H9 (cell line): ENCODE measurements at regions not wholly inside any gene's neighbourhood (a gene's known extent, or its start where the extent isn't known, plus 50 kb on each side); places are given as distances from the start of the nearest gene placed in this dataset.

ENCODE experiments used
- DNase-seq: peaks from one replicate; pipeline ENCODE4 v3.0.0-alpha.2; 2017
- H2AFZ ChIP-seq: one replicate; pipeline ENCODE4 v1.6.1; 2013; ENCODE audit warnings: mild to moderate bottlenecking, low read length, control low read depth, moderate library complexity
- H2AK5ac ChIP-seq: 2 replicates; pipeline ENCODE4 v1.6.1; 2013; ENCODE audit warnings: low read length, control low read depth, mixed read lengths; ENCODE audit not compliant: insufficient read length
- H2BK120ac ChIP-seq: one replicate; pipeline ENCODE4 v1.6.1; 2013; ENCODE audit warnings: low read depth, mild to moderate bottlenecking, low read length, control low read depth, inconsistent platforms; ENCODE audit not compliant: poor library complexity, severe bottlenecking
- H2BK12ac ChIP-seq: 2 replicates; pipeline ENCODE4 v1.6.1; 2013; ENCODE audit warnings: low read length, control low read depth, mixed read lengths, low read depth; ENCODE audit not compliant: insufficient read length
- H2BK15ac ChIP-seq: 2 replicates; pipeline ENCODE4 v1.6.1; 2013; ENCODE audit warnings: low read depth, low read length, control low read depth
- H2BK20ac ChIP-seq: one replicate; pipeline ENCODE4 v1.6.1; 2013; ENCODE audit warnings: low read depth, mild to moderate bottlenecking, low read length, control low read depth, inconsistent platforms; ENCODE audit not compliant: poor library complexity, severe bottlenecking
- H2BK5ac ChIP-seq: 2 replicates; pipeline ENCODE4 v1.6.1; 2013; ENCODE audit warnings: low read length, control low read depth, mixed read lengths; ENCODE audit not compliant: insufficient read length
- H3K14ac ChIP-seq: 2 replicates; pipeline ENCODE4 v1.6.1; 2013; ENCODE audit warnings: low read length, control low read depth; ENCODE audit not compliant: insufficient read depth
- H3K18ac ChIP-seq: 2 replicates; pipeline ENCODE4 v1.6.1; 2013; ENCODE audit warnings: low read depth, mild to moderate bottlenecking, mixed read lengths, low read length, control low read depth; ENCODE audit not compliant: insufficient read length
- H3K23ac ChIP-seq: 2 replicates; pipeline ENCODE4 v1.6.1; 2013; ENCODE audit warnings: low read length, control low read depth, mixed read lengths, low read depth; ENCODE audit not compliant: insufficient read length
- H3K23me2 ChIP-seq: 2 replicates; pipeline ENCODE4 v1.6.1; 2013; ENCODE audit warnings: low read depth, mild to moderate bottlenecking, mixed read lengths, low read length, control low read depth; ENCODE audit not compliant: insufficient read length, poor library complexity, severe bottlenecking
- H3K27ac ChIP-seq: 2 replicates; pipeline ENCODE4 v1.5.1; 2013; ENCODE audit warnings: low read length, control low read depth, mixed read lengths, low read depth; ENCODE audit not compliant: insufficient read length
- H3K27me3 ChIP-seq: 2 replicates; pipeline ENCODE4 v1.6.1; 2013; ENCODE audit warnings: low read length, control low read depth, inconsistent platforms; ENCODE audit not compliant: insufficient read depth
- H3K4ac ChIP-seq: 2 replicates; pipeline ENCODE4 v1.6.1; 2013; ENCODE audit warnings: low read depth, mild to moderate bottlenecking, control low read depth, inconsistent platforms, low read length, moderate library complexity
- H3K4me1 ChIP-seq: 2 replicates; pipeline ENCODE4 v1.6.1; 2013; ENCODE audit warnings: low read length, control low read depth, inconsistent platforms; ENCODE audit not compliant: insufficient read depth
- H3K4me2 ChIP-seq: 2 replicates; pipeline ENCODE4 v1.6.1; 2013; ENCODE audit warnings: low read length, control low read depth, mixed read lengths; ENCODE audit not compliant: insufficient read length, insufficient read depth
- H3K56ac ChIP-seq: 2 replicates; pipeline ENCODE4 v1.6.1; 2013; ENCODE audit warnings: low read depth, mild to moderate bottlenecking, mixed read lengths, low read length, control low read depth; ENCODE audit not compliant: insufficient read length
- H3K79me1 ChIP-seq: 2 replicates; pipeline ENCODE4 v1.6.1; 2013; ENCODE audit warnings: low read depth, mild to moderate bottlenecking, moderate library complexity, low read length, control low read depth, inconsistent platforms; ENCODE audit not compliant: insufficient read depth, poor library complexity, severe bottlenecking
- H3K79me2 ChIP-seq: 2 replicates; pipeline ENCODE4 v1.6.1; 2013; ENCODE audit warnings: low read length, control low read depth, inconsistent platforms; ENCODE audit not compliant: insufficient read depth
- H3K9ac ChIP-seq: 2 replicates; pipeline ENCODE4 v1.6.1; 2013; ENCODE audit warnings: low read length, control low read depth, mixed read lengths; ENCODE audit not compliant: insufficient read length; ENCODE audit errors: extremely low read depth
- H3K9me3 ChIP-seq: one replicate; pipeline ENCODE4 v1.6.1; 2013; ENCODE audit warnings: low read depth, low read length, inconsistent platforms; ENCODE audit not compliant: control insufficient read depth
- H3T11ph ChIP-seq: one replicate; pipeline ENCODE4 v1.6.1; 2013; ENCODE audit warnings: mild to moderate bottlenecking, low read length, control low read depth, inconsistent platforms
- H4K20me1 ChIP-seq: one replicate; pipeline ENCODE4 v1.6.1; 2013; ENCODE audit not compliant: control insufficient read depth, insufficient read length, insufficient read depth
- H4K5ac ChIP-seq: 2 replicates; pipeline ENCODE4 v1.6.1; 2013; ENCODE audit warnings: low read depth, mild to moderate bottlenecking, mixed read lengths, low read length, control low read depth; ENCODE audit not compliant: insufficient read length
- H4K8ac ChIP-seq: replicated peaks from 2 replicates; pipeline ENCODE4 v1.6.1; 2013; ENCODE audit warnings: low read length, control low read depth, mixed read lengths, low read depth; ENCODE audit not compliant: insufficient read length
- H4K91ac ChIP-seq: 2 replicates; pipeline ENCODE4 v1.6.1; 2013; ENCODE audit warnings: low read depth, mild to moderate bottlenecking, moderate library complexity, mixed read lengths, low read length, control low read depth; ENCODE audit not compliant: insufficient read length
- H3K27ac Mint-ChIP-seq, 3 experiments: 2 replicates in 2 of 3; 3 replicates in 1 of 3; pipeline ENCODE4 v1.8.0; 2020 to 2021; ENCODE audit warnings: mixed read lengths in 3 of 3, mild to moderate bottlenecking in 1 of 3, moderate library complexity in 1 of 3
- H3K27me3 Mint-ChIP-seq: 2 replicates; pipeline ENCODE4 v1.8.0; 2021; ENCODE audit warnings: low read depth, mild to moderate bottlenecking, moderate library complexity, mixed read lengths
- H3K36me3 Mint-ChIP-seq, 3 experiments: 2 replicates in 2 of 3; 3 replicates in 1 of 3; pipeline ENCODE4 v1.8.0; 2020 to 2021; ENCODE audit warnings: low read depth in 3 of 3, mixed read lengths in 3 of 3; ENCODE audit not compliant: insufficient read depth in 1 of 3
- H3K4me1 Mint-ChIP-seq, 2 experiments: 2 replicates each; pipeline ENCODE4 v1.8.0; 2020; ENCODE audit warnings: mixed read lengths in 2 of 2
- H3K4me3 Mint-ChIP-seq, 2 experiments: 2 replicates in 1 of 2; 3 replicates in 1 of 2; pipeline ENCODE4 v1.8.0; 2020 to 2021; ENCODE audit warnings: mild to moderate bottlenecking in 2 of 2, mixed read lengths in 2 of 2, moderate library complexity in 1 of 2
- H3K9me3 Mint-ChIP-seq, 2 experiments: 2 replicates in 1 of 2; 3 replicates in 1 of 2; pipeline ENCODE4 v1.8.0; 2020; ENCODE audit warnings: mild to moderate bottlenecking in 2 of 2, mixed read lengths in 2 of 2, moderate library complexity in 1 of 2
- WGBS: extraction: QIAGEN DNeasy Blood & Tissue Kit; methylation state at CpG from one replicate; pipeline ENCODE4 v1.1.7; 2013; ENCODE audit warnings: missing lambda C conversion rate, low lambda C conversion rate, mixed read lengths; ENCODE audit not compliant: insufficient read length; ENCODE audit errors: extremely low coverage; 5-methylcytosine and 5-hydroxymethylcytosine counted together
- TF ChIP-seq, protein P1 (sequence below): fragments of 200-600 bp; sonication (generic); conservative IDR thresholded peaks from 3 replicates; pipeline ENCODE4 v1.8.0; 2021; ENCODE audit warnings: antibody characterized with exemption, mild to moderate bottlenecking

DNA sequence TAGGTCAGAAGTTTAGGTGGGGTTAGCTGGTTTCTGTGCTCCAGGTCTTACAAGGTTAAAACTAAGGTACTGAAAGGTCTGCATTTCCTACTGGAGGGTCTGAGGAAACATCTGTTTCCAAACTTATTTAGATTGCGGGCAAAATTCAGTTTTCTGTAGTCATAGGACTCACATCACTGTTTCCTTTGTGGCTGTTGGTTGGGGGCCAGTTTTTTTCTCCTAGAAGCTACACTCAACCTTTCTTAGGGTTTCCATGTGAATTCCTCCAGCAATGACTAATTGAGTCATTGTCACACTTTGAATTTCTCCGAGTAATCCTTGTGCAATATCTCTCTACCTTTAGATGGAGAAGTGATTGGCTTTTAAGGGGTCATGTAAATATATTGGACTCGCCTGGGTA is 773.4 kb upstream of the SLITRK1 start:
- no peak overlapping the region for H2BK5ac ChIP-seq
- no peak overlapping the region for H4K91ac ChIP-seq
- H3K4ac ChIP-seq, result no peak overlapping the region
- no peak overlapping the region for H2AK5ac ChIP-seq
- TF ChIP-seq, protein P1, sequence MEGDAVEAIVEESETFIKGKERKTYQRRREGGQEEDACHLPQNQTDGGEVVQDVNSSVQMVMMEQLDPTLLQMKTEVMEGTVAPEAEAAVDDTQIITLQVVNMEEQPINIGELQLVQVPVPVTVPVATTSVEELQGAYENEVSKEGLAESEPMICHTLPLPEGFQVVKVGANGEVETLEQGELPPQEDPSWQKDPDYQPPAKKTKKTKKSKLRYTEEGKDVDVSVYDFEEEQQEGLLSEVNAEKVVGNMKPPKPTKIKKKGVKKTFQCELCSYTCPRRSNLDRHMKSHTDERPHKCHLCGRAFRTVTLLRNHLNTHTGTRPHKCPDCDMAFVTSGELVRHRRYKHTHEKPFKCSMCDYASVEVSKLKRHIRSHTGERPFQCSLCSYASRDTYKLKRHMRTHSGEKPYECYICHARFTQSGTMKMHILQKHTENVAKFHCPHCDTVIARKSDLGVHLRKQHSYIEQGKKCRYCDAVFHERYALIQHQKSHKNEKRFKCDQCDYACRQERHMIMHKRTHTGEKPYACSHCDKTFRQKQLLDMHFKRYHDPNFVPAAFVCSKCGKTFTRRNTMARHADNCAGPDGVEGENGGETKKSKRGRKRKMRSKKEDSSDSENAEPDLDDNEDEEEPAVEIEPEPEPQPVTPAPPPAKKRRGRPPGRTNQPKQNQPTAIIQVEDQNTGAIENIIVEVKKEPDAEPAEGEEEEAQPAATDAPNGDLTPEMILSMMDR, result no peak
- no peaks in the 10 kb centered on the region for H4K20me1 ChIP-seq
- H2BK12ac ChIP-seq, result no peak overlapping the region
- no peak overlapping the region for H3T11ph ChIP-seq
- no peak overlapping the region for H2BK120ac ChIP-seq
- no peaks in the 10 kb centered on the region for H3K27me3 ChIP-seq
- H3K27ac ChIP-seq, result peak overlapping the region; percentile 71
- no peaks in the 10 kb centered on the region for H3K9me3 ChIP-seq
- no peaks in the 10 kb centered on the region for H3K23me2 ChIP-seq
- H3K9ac ChIP-seq, result no peak overlapping the region
- DNase-seq, result no peak
- no peak overlapping the region for H3K14ac ChIP-seq
- H3K79me1 ChIP-seq, result no peaks in the 10 kb centered on the region
- H2BK20ac ChIP-seq, result no peak overlapping the region
- H4K8ac ChIP-seq, result no peak overlapping the region
- peaks cover 14 to 49% of the 10 kb centered on the region in 2 experiments; a peak in 4 of 5 replicates for H3K9me3 Mint-ChIP-seq
- H3K79me2 ChIP-seq, result no peaks in the 10 kb centered on the region
- no CpG with 5 or more reads among the region's 3 CpGs for WGBS
- H3K23ac ChIP-seq, result no peak overlapping the region
- H3K4me1 Mint-ChIP-seq, result peaks cover 23 to 53% of the 10 kb centered on the region in 2 experiments
- no peak overlapping the region for H2BK15ac ChIP-seq
- H3K36me3 Mint-ChIP-seq, result peaks cover 14 to 44% (median 34%) of the 10 kb centered on the region in 3 experiments
- H3K27ac Mint-ChIP-seq, result peak overlapping the region in 2 of 3 experiments; percentile 45 to 96; a peak in 5 of 7 replicates
- H3K4me3 Mint-ChIP-seq, result no peak overlapping the region
- H3K27me3 Mint-ChIP-seq, result no peaks in the 10 kb centered on the region; the same call in 1 of the 2 replicates
- H3K4me1 ChIP-seq, result peaks cover 7% of the 10 kb centered on the region; the same call in 1 of the 2 replicates
- H3K18ac ChIP-seq, result no peak overlapping the region
- no peak overlapping the region for H3K4me2 ChIP-seq
- H3K56ac ChIP-seq, result no peak overlapping the region
- no peak overlapping the region for H4K5ac ChIP-seq
- no peak overlapping the region for H2AFZ ChIP-seq
